Fibroblast of the aortic adventitia (primary cell): ENCODE measurements at regions not wholly inside any gene's neighbourhood (a gene's known extent, or its start where the extent isn't known, plus 50 kb on each side); places are given as distances from the start of the nearest gene placed in this dataset.

Experiments used
- DNase-seq: peaks from one replicate; pipeline ENCODE4 v3.0.0-alpha.2; 2010; ENCODE audit warnings: low read depth
- H3K4me3 ChIP-seq: 2 replicates; pipeline ENCODE4 v1.5.1; 2011; ENCODE audit warnings: low read depth, mild to moderate bottlenecking, control low read depth, low read length, moderate library complexity
- TF ChIP-seq, protein P1 (sequence below): IDR thresholded peaks from 2 replicates; pipeline ENCODE4 v1.5.1; 2011; ENCODE audit warnings: mild to moderate bottlenecking, low read length, control low read depth, inconsistent platforms; ENCODE audit not compliant: insufficient read depth

DNA sequence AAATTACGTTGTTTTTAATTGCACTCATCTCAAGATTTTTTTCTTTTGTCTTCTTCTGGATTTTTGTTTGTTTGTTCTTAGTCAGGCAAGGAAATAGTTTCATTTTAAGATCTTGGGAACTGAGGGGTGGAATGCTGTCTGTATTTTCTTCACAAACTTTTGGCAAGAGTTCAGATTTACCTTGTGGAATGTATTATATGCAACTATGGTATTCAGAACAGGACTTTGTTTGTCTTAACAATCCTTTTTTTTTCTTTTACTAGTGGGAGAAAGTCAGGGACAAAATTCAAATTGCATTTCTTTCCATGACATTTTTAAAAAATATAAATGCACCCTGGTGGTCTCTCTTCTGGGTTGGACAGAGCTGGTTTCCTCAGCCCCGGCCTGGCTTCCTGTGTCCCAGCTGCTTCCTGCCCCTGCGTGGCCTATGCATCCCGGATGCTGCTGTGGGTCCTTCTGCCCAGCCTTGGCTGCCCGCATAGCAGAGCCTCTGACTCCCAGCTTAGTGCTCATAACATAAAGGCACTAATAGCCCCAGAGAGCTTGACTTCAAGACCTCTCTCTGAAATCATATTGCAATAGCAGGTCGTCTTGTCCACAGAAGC lies 520.7 kb downstream of the QKI start:
- TF ChIP-seq, protein P1, sequence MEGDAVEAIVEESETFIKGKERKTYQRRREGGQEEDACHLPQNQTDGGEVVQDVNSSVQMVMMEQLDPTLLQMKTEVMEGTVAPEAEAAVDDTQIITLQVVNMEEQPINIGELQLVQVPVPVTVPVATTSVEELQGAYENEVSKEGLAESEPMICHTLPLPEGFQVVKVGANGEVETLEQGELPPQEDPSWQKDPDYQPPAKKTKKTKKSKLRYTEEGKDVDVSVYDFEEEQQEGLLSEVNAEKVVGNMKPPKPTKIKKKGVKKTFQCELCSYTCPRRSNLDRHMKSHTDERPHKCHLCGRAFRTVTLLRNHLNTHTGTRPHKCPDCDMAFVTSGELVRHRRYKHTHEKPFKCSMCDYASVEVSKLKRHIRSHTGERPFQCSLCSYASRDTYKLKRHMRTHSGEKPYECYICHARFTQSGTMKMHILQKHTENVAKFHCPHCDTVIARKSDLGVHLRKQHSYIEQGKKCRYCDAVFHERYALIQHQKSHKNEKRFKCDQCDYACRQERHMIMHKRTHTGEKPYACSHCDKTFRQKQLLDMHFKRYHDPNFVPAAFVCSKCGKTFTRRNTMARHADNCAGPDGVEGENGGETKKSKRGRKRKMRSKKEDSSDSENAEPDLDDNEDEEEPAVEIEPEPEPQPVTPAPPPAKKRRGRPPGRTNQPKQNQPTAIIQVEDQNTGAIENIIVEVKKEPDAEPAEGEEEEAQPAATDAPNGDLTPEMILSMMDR: no peak
- DNase-seq: no peak

DNA sequence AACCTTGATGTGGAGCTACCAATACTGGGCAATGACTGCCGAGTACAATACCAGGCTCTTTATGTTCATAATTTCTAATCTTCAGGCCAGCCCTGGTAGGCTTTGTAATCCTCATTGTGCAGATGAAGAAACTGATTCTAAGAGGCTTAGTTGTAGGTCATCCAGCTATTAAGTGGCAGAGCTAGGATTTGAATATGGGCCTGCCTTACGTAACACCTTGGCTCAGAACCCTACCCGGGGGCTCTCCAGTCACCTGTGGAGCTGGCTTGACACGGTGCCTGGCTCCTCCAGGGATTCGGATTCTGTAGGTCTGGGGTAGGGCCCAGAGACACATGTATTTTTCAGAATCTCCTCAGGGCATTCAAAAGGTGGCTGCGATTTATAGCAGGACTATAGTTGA lies 515.5 kb downstream of the QKI start:
- TF ChIP-seq, protein P1: no peak
- no peak for DNase-seq
- H3K4me3 ChIP-seq: no peak overlapping the region

More for the DNA sequence above, 520.7 kb downstream of the QKI start:
- no peak overlapping the region for H3K4me3 ChIP-seq

DNA sequence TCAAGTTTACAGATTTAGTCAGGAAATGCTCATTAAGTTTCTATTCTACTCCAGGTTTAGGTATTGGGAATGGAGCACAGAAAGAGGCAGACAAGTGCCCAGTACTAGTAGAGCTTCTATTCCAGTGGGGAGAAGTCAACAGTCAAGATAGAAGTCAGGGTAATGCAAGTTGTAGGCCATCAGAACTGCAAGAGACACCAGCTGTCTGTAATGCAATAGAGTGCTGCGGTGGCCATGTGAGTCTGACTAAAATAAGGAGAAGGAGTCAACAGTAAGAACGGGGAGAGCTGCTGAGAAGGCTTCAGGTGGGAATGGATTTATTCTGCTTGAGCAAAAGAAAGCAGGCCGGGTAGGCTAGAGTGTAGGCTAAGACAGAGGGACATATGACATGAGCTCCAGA lies 515.0 kb downstream of the QKI start:
- H3K4me3 ChIP-seq: no peak overlapping the region
- no peak for DNase-seq
- TF ChIP-seq, protein P1: no peak

DNA sequence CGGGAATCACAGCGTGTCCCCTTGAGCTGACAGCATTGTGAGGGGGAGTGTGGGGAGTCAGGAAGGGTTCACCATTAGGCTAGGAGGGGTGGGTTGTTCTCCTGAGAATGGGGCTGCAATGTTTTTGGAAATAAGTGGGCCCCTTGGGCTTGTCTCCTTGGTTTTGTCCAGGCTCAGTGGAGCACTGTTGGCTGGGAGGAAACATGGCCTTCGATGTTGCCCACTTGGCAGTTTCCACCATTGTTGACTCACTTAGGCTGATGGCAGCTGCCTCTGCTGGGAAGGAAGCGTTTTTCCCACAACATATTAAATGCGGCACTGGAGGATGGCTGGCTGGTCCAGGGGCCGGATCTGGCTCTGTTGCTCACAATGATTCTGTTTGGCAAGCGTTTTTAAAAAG lies 512.1 kb downstream of the QKI start:
- TF ChIP-seq, protein P1: no peak
- no peak overlapping the region for H3K4me3 ChIP-seq
- no peak for DNase-seq

DNA sequence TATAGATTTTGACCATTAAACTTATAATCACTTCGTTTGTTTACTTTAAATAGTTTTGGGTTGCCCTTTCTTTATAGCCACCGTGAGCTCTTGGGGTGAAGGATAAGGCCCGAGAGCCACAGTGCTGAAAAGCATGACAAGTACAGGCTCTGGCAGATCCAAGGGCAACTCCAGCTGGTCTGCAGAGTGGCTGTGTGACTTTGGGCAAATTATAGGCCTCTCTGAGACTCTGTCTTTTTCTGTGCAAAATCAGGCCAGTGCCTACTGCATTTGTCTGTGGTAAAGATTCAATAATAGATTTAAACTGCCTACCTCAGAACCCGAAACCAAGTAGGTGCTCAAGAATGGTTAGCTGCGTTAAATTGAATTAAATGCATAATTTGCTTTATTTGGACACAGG lies 511.3 kb downstream of the QKI start:
- TF ChIP-seq, protein P1: no peak
- H3K4me3 ChIP-seq: no peak overlapping the region
- DNase-seq: no peak

DNA sequence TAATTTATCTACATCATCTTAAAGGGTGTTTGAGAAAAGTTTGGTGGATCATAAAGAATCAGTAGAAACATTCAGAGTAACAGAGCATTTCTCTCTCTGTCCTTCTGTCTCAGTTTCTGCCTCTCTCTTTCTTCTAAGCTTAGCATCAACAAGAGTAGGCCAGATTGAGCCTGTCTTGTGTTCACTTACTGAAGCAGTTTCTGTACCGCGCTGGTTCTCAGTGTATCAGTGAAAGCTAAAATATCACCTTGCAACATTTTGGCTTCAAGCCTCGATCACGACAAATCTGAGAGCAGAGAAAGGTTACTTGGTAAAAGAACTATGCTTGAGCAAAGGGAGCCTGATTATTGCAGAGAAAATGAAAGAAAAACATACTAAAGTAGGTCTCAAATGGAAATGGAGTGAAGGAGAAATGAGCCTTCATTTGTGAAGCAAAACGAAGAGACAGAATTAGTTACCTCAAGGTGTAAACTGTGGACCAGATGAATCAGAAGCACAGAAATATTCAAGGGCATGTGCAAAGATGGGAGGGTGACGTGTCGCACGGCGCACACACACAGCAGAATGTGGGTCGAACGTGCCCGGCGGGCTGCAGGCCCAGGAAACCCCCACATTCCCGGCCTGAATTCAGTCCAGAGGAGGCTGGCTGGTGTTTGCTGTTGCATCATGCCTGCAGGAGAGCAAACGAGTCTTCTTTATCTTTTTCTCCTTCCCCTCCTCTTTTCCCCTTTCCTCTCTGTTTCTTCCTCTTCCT lies 509.3 kb downstream of the QKI start:
- TF ChIP-seq, protein P1: no peak
- DNase-seq: no peak
- no peak overlapping the region for H3K4me3 ChIP-seq
